C4-2B (cell line): ENCODE measurements at regions not wholly inside any gene's neighbourhood (a gene's known extent, or its start where the extent isn't known, plus 50 kb on each side); places are given as distances from the start of the nearest gene placed in this dataset.

ENCODE experiments used
- CTCF ChIP-seq: fragments of 450-650 bp; conservative IDR thresholded peaks from 2 replicates; pipeline ENCODE4 v1.5.1; 2017; ENCODE audit warnings: mild to moderate bottlenecking
- ZFX ChIP-seq: fragments of 450-650 bp; IDR thresholded peaks from 2 replicates; pipeline ENCODE4 v1.6.1; 2017

GRCh38 chr7:347001-347590 is 57.1 kb downstream of the FOXL3 start:
- TF ChIP-seq ZFX: no peak
- TF ChIP-seq CTCF: no peak
